H1 (cell line): ENCODE measurements at regions not wholly inside any gene's neighbourhood (a gene's known extent, or its start where the extent isn't known, plus 50 kb on each side); places are given as distances from the start of the nearest gene placed in this dataset.

Experiments
- CTCF ChIP-seq, 3 experiments: IDR thresholded peaks; 1 replicate in 2 of 3; 2 replicates in 1 of 3; pipeline versions ENCODE4 v1.5.1 to v1.6.1; 2011; ENCODE audit warnings: low read length in 3 of 3, mild to moderate bottlenecking in 3 of 3, inconsistent platforms in 2 of 3, low read depth in 1 of 3, moderate library complexity in 1 of 3; ENCODE audit not compliant: insufficient read depth in 1 of 3; ENCODE audit errors: control extremely low read depth in 1 of 3
- KDM1A ChIP-seq: fragments of 200-600, 300-600 bp; sonication (generic); IDR thresholded peaks from 2 replicates; pipeline ENCODE4 v1.7.1; 2016; ENCODE audit warnings: mild to moderate bottlenecking, low read length, borderline replicate concordance
- POLR2AphosphoS5 ChIP-seq: IDR thresholded peaks from 2 replicates; pipeline ENCODE4 v1.6.1; 2011; ENCODE audit warnings: low read depth, low read length
- SIN3A ChIP-seq, 2 experiments: IDR thresholded peaks in 1 of 2; conservative IDR thresholded peaks in 1 of 2; 2 replicates each; pipeline ENCODE4 v1.6.1; 2011 to 2012; ENCODE audit warnings: low read length in 2 of 2, improper control_type of control experiment in 1 of 2, low read depth in 1 of 2, mild to moderate bottlenecking in 1 of 2
- TEAD4 ChIP-seq: IDR thresholded peaks from 2 replicates; pipeline ENCODE4 v1.6.1; 2012; ENCODE audit warnings: low read depth, low read length, inconsistent platforms, mixed read lengths

GRCh38 chr10:7054915-7055314, 355.9 kb downstream of the SFMBT2 start:
- TF ChIP-seq KDM1A: no peak
- TF ChIP-seq POLR2AphosphoS5: no peak
- TF ChIP-seq TEAD4: no peak
- no peak for TF ChIP-seq SIN3A (conservative IDR thresholded peaks at IDR 0.05 in 1 of 2, IDR thresholded peaks at IDR 0.05 in 1 of 2; ENCODE audit: low read depth in 1 of 2, low read length in 2 of 2)
- peak; percentile 11 to 62 (median 48) for TF ChIP-seq CTCF (IDR thresholded peaks at IDR 0.05; ENCODE audit: control extremely low read depth in 1 of 3, insufficient read depth in 1 of 3, low read depth in 1 of 3, low read length in 3 of 3)
